Esophagus squamous epithelium (tissue), 5 donors: ENCODE measurements at regions not wholly inside any gene's neighbourhood (a gene's known extent, or its start where the extent isn't known, plus 50 kb on each side); places are given as distances from the start of the nearest gene placed in this dataset.

Experiments
- DNase-seq: peaks from one replicate; lab custom pipeline; 2025; lab: John Stamatoyannopoulos, UW
- H3K27ac ChIP-seq, 4 donors: fragments of 200-600 bp; sonication (generic); one replicate each; pipeline ENCODE4 v1.5.1; 2016 to 2019; ENCODE audit warnings: mild to moderate bottlenecking in 1 of 4
- H3K27me3 ChIP-seq, 4 donors: fragments of 200-600 bp; sonication (generic); 1 replicate in 3 of 4; 2 replicates in 1 of 4; pipeline versions ENCODE4 v1.5.1 to v1.6.0; 2017 to 2021; ENCODE audit warnings: antibody characterized with exemption in 1 of 4
- H3K36me3 ChIP-seq, 3 donors: fragments of 200-600 bp; sonication (generic); one replicate each; pipeline ENCODE4 v1.5.1; 2016 to 2019
- H3K4me1 ChIP-seq, 3 donors: fragments of 200-600 bp; sonication (generic); one replicate each; pipeline ENCODE4 v1.5.1; 2017 to 2019
- H3K4me3 ChIP-seq, 4 donors: fragments of 200-600 bp; sonication (generic); 1 replicate in 3 of 4; 2 replicates in 1 of 4; pipeline ENCODE4 v1.5.1; 2016 to 2019; ENCODE audit warnings: mild to moderate bottlenecking in 2 of 4, moderate library complexity in 1 of 4
- H3K9me3 ChIP-seq, 3 donors: fragments of 200-600 bp; sonication (generic); one replicate each; pipeline ENCODE4 v1.5.1; 2016 to 2019
- POLR2A ChIP-seq, 4 donors: fragments of 450-650 bp; IDR thresholded peaks; one replicate each; pipeline ENCODE4 v1.6.1; 2017; ENCODE audit warnings: antibody characterized with exemption in 4 of 4, mild to moderate bottlenecking in 4 of 4, moderate library complexity in 3 of 4
- WGBS, 2 donors: methylation state at CpG; one replicate each; pipeline ENCODE4 v1.1.5; 2018; 5-methylcytosine and 5-hydroxymethylcytosine counted together
- intact Hi-C: fragments of 100-400 bp; cut with DNase I; formaldehyde crosslinking; loops from one replicate; pipeline ENCODE4 v1.15.0; 2022
- TF ChIP-seq, protein P1 (sequence below), 6 experiments: fragments of 450-650 bp in 4 of 6; fragments of 200-600 bp in 2 of 6; sonication (generic) in 2 of 6; IDR thresholded peaks; one replicate each; pipeline ENCODE4 v1.5.1; 2016 to 2019; ENCODE audit warnings: antibody characterized with exemption in 6 of 6, mild to moderate bottlenecking in 4 of 6, moderate library complexity in 4 of 6
- donor health status: DM: yes; HTN: yes; CAD: no.

DNA sequence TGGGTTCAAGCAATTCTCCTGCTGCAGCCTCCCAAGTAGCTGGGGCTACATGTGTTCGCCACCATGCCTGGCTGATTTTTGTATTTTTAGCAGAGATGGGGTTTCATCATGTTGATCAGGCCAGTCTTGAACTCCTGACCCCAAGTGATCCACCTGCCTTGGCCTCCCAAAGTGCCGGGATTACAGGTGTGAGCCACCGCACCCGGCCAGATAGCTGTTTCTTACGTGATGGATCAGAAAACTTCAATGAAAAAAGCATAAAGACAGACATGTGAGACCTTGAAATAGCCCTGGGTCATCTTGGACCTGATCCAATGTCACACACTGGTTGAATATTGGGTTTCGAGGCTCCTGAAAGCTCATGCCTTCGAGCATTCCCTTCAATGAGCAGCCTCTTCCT lies 66.7 kb upstream of the RTN4 start:
- no peak for DNase-seq
- no peak overlapping the region for H3K4me3 ChIP-seq
- intact Hi-C loops = no loop called here
- H3K9me3 ChIP-seq = no peaks in the 10 kb centered on the region
- H3K36me3 ChIP-seq = no peaks in the 10 kb centered on the region
- no peaks in the 10 kb centered on the region for H3K27me3 ChIP-seq
- no peak overlapping the region for H3K27ac ChIP-seq
- H3K4me1 ChIP-seq = peaks cover 8 to 58% (median 35%) of the 10 kb centered on the region in 3 donors
- WGBS, 2 donors = 66 to 75% methylated on average over 6 to 7 of the region's 7 CpGs
- TF ChIP-seq POLR2A (IDR thresholded peaks at IDR 0.05) = no peak
- TF ChIP-seq, protein P1, sequence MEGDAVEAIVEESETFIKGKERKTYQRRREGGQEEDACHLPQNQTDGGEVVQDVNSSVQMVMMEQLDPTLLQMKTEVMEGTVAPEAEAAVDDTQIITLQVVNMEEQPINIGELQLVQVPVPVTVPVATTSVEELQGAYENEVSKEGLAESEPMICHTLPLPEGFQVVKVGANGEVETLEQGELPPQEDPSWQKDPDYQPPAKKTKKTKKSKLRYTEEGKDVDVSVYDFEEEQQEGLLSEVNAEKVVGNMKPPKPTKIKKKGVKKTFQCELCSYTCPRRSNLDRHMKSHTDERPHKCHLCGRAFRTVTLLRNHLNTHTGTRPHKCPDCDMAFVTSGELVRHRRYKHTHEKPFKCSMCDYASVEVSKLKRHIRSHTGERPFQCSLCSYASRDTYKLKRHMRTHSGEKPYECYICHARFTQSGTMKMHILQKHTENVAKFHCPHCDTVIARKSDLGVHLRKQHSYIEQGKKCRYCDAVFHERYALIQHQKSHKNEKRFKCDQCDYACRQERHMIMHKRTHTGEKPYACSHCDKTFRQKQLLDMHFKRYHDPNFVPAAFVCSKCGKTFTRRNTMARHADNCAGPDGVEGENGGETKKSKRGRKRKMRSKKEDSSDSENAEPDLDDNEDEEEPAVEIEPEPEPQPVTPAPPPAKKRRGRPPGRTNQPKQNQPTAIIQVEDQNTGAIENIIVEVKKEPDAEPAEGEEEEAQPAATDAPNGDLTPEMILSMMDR (IDR thresholded peaks at IDR 0.05) = no peak

DNA sequence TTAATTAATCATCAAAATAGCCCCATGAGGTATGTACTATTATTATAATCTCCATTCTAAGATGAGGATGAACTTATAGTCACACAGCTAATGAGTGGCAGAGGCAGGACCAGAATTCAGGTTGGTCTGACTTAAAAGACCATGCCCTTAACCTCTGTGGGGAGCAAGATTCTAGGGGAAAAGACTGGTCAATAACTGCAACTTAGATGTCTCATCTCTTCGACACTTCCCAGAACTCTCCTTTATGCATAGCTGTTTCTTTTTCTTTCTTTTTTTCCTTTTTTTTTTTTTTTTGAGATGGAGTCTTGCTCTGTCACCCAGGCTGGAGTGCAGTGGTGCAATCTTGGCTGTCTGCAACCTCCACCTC lies 66.3 kb upstream of the RTN4 start:
- H3K27ac ChIP-seq = no peak overlapping the region
- DNase-seq = no peak
- no peak overlapping the region for H3K4me3 ChIP-seq
- H3K27me3 ChIP-seq = no peaks in the 10 kb centered on the region
- no peaks in the 10 kb centered on the region for H3K9me3 ChIP-seq
- intact Hi-C loops = no loop called here
- TF ChIP-seq, protein P1 (IDR thresholded peaks at IDR 0.05) = no peak
- no peak for TF ChIP-seq POLR2A (IDR thresholded peaks at IDR 0.05)
- H3K36me3 ChIP-seq = no peaks in the 10 kb centered on the region
- H3K4me1 ChIP-seq = peaks cover 8 to 62% (median 39%) of the 10 kb centered on the region in 3 donors
- WGBS, 2 donors = 95 to 100% methylated on average over 1 of the region's 1 CpG

DNA sequence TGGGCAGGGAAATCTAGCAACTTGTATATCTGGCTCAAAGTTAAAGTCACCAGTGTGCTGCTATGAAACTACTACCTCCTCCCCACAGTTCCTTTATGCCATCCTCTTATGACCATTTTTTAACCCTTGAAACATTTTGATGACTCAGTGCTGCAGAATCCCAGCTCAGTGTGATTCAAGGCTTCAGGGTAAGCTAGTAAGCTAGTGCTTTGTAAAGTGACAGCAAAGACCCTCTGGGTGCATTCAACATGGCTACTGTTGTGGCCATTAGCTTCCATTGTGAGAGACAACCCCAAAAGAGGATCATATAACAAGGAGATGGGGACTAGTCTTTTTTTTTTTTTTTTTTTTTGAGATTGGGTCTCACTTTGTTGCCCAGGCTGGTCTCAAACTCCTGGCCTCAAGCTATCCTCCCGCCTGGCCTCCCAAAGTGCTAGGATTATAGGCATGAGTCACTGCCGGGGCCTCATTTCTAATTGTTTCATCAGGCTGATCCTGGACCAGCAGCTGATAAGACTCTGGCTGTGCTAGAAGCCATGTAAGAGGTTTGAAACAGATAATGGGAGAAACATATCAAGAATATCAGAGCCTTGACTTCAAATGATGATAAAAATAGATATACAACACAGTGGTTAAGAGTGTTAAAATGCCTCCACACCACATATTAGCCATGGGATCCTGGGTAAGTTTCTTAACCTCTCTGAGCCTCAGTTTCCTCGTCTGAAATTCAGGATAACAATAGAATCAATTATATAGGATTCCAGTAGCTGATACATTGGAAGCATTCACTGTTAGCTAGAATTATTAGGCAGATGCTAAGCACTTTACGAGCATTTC lies 65.7 kb upstream of the RTN4 start:
- WGBS, 2 donors = 69 to 88% methylated on average over 4 of the region's 4 CpGs
- Histone ChIP-seq H3K36me3 (no peaks in the 10 kb centered on the region), H3K27me3 (no peaks in the 10 kb centered on the region), H3K9me3 (no peaks in the 10 kb centered on the region), H3K27ac (no peak overlapping the region), H3K4me3 (no peak overlapping the region), H3K4me1 (peaks cover 8 to 66% (median 42%) of the 10 kb centered on the region in 3 donors)
- no peak for TF ChIP-seq POLR2A (IDR thresholded peaks at IDR 0.05)
- TF ChIP-seq, protein P1 (IDR thresholded peaks at IDR 0.05) = no peak
- intact Hi-C loops = no loop called here
- DNase-seq = no peak

DNA sequence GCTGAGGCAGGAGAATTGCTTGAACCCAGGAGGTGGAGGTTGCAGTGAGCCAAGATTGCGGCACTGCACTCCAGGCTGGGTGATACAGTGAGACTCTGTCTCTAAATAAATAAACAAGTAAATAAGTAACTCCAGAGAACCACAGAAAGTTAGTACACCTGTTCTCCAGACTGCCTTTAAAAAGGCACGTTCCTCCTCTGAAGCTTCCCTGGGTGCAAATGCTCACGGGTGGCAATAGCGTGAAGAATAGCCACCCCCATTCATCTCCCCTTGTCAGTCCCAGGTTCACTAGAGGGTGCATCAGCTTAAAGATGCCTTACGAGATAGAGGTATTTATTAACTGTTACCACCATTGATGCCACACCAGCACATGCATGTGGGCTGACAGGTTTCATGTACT lies 64.3 kb upstream of the RTN4 start:
- no peaks in the 10 kb centered on the region for H3K9me3 ChIP-seq
- intact Hi-C loops = no loop called here
- 95% methylated on average over 5 of the region's 5 CpGs for WGBS, 2 donors
- H3K4me1 ChIP-seq = peaks cover 0 to 58% (median 31%) of the 10 kb centered on the region in 3 donors
- TF ChIP-seq, protein P1 (IDR thresholded peaks at IDR 0.05) = no peak
- TF ChIP-seq POLR2A (IDR thresholded peaks at IDR 0.05) = no peak
- no peak overlapping the region for H3K4me3 ChIP-seq
- H3K27ac ChIP-seq = no peak overlapping the region
- no peak for DNase-seq
- H3K36me3 ChIP-seq = no peaks in the 10 kb centered on the region
- H3K27me3 ChIP-seq = no peaks in the 10 kb centered on the region

DNA sequence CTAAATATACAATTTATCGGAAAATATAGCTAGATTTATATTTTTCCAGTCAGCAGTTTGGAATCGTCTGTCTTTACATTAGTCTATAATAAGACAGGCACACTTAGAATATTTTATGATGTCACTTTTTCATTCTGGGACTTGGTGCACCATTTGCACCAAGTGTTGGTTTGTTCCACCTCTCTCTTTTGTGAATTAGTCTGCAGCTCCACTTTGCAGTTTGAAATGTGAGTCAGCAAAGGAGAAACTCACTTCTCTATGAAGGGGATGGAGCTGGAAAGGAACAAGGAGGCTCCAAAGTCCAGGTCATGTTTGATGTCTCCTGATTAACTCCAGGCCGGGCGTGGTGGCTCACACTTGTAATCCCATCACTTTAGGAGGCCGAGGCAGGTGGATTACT lies 63.8 kb upstream of the RTN4 start:
- Histone ChIP-seq H3K36me3 (no peaks in the 10 kb centered on the region), H3K4me1 (peaks cover 0 to 58% (median 34%) of the 10 kb centered on the region in 3 donors), H3K27ac (peak overlapping the region in 2 of 4 donors; percentile 81 to 85), H3K9me3 (no peaks in the 10 kb centered on the region), H3K4me3 (no peak overlapping the region), H3K27me3 (no peaks in the 10 kb centered on the region)
- TF ChIP-seq, protein P1 (IDR thresholded peaks at IDR 0.05) = no peak
- TF ChIP-seq POLR2A (IDR thresholded peaks at IDR 0.05) = no peak
- intact Hi-C loops = no loop called here
- 77 to 81% methylated on average over 5 of the region's 5 CpGs for WGBS, 2 donors
- no peak for DNase-seq
